ENCODE measurements at regions not wholly inside any gene's neighbourhood (a gene's known extent, or its start where the extent isn't known, plus 50 kb on each side); places are given as distances from the start of the nearest gene placed in this dataset.

- DNase-seq (ENCODE audit: low read depth, low spot score): no peak
Observed at GRCh38 chr2:33785201-33786106, 186.4 kb upstream of the FAM98A start.

- no peak for DNase-seq (ENCODE audit: low read depth, low spot score)
Observed at GRCh38 chr2:33784488-33784887, 185.4 kb upstream of the FAM98A start.

- DNase-seq (ENCODE audit: low read depth, low spot score): no peak
Observed at GRCh38 chr2:33782395-33783230, 183.5 kb upstream of the FAM98A start.

GRCh38 chr2:33777786-33778185, 178.7 kb upstream of the FAM98A start:
- DNase-seq (ENCODE audit: low read depth, low spot score): no peak

DNA sequence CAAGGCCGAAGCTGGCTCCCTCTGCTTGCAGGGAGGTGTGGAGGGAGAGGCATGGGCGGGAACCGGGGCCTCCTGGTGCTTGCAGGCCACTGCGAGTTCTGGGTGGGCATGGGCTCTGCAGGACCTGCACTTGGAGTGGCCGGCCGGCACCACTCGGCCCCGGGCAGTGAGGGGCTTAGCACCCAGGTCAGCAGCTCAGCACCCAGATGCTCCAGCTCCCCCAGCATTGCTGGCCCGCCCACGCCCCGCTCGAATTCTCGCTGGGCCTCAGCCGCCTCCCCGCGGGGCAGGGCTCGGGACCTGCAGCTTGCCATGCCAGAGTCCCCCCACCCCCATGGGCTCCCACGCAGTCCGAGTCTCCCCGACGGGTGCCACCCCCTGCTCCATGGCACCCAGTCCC, 176.2 kb upstream of the FAM98A start:
- DNase-seq (ENCODE audit: low read depth, low spot score): no peak

DNA sequence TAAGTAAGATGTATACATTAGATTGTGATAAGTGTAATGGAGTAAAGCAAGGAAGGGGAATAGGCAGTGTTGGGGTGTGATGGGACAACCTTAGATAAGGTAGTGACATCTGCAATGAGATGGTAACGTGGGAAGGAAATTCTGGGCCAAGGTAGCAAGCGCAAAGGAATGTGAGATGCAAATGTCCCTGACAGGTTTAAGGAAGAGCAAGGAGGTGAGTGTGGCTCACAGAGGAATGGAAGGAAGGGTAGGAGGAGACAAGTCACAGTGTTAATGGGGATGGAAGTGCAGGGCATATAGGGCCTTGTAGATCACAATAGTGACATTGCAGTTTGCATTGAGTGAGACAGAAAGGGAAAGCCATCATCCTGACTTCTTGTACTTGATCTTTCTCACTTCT, 170.9 kb upstream of the FAM98A start:
- no peak for DNase-seq (ENCODE audit: low read depth, low spot score)

DNA sequence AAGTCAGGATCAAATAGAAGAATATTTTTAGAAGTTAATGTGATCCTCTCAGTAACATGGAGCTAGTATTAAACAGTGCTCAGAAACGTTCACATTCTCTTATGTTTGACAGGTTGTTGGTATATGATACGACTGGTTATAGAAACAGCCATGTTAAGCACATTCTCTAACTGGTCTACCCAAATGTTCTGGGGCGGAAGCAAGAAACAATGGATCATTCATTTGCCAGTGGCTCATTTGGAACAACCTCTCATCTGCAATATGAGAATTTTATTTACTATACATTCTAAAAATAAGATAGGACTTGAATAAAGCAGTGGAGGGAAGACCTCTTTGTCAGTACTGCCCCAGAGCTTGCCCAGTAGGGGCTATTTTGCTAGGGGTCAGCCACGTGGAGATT, 167.1 kb upstream of the FAM98A start:
- no peak for DNase-seq (ENCODE audit: low read depth, low spot score)

GRCh38 chr2:33765122-33765521, 166.0 kb upstream of the FAM98A start:
- DNase-seq (ENCODE audit: low read depth, low spot score): no peak

- DNase-seq (ENCODE audit: low read depth, low spot score): no peak
Observed at GRCh38 chr2:33764551-33764950, 165.5 kb upstream of the FAM98A start.

DNA sequence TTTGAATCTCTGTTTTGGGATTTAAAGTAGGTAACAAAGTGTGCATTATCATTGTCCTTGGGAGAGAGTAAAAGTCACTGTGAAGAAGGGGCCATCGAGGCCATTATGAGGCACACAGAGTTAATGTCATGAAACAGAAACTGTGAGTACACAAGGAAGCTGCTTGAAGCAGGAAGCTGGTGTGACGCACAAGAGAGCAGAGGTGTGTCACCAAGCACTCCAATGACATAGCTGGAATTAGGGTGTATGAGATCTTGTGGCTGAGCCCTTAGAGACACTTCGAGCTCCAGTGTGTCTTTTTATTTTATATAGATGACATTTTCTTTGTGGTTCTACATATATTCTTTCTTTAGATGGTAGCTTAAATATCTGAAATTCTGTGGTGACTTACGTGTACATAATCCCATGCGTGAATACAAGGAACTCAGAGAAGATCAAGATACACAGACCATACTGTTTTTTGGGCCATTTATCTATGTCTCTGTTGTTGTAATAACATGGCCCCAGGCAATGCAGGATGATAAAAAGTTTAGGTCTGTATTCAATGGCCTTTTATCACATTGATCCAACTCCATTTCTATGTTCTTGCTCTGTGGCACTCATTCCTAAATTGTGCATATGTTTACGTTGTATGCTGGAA, 164.7 kb upstream of the FAM98A start:
- DNase-seq (ENCODE audit: low read depth, low spot score): no peak

DNA sequence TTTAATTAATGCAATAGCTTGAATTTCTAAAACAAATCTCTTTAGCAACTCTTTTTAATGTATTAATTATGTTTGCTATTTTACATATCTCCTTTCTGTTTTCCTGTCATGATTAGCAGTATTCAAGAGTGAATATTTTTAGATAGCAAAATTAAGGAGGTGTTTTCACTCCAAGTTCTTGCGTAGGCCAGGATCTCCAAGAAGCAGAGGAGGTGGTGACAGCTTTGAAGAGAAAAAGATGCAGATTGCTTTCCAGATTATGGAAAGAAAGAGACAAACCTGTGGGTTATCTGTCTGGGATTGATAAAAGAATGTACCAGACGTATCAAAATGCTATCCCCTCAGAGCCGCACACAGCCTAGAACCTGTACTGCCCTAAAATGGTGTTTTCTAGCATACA, 163.5 kb upstream of the FAM98A start:
- DNase-seq (ENCODE audit: low read depth, low spot score): no peak

DNA sequence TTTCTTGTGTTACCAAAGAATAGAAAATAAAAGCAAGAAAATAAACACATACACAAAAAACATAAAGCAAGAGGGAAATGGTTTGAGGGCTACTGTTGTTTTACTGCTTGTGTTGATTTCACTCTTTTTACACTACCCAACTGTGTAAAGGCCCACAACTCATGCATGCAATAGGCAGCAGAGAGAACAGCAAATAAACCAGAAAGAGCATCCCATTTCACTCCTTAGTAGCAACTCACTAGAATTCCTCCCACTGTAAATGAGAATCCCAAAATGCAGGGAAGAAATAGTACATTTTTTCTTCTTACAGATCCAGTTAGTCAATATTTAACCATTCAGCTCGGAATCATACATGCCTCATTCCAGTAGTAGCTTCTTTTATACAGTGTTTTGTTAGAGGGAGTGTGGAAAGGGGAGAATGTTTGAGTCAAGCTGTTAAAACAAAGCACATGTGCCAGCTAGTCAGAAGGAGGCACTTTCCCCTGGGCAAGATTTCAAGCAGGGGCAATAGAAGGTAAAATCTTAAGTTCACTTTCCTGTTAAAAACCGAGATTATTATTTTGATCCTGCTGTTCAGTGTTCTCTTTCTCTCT, 147.2 kb upstream of the FAM98A start:
- DNase-seq (ENCODE audit: low read depth, low spot score): no peak

- no peak for DNase-seq (ENCODE audit: low read depth, low spot score)
Observed at GRCh38 chr2:33735096-33735495, 136.0 kb upstream of the FAM98A start.

DNA sequence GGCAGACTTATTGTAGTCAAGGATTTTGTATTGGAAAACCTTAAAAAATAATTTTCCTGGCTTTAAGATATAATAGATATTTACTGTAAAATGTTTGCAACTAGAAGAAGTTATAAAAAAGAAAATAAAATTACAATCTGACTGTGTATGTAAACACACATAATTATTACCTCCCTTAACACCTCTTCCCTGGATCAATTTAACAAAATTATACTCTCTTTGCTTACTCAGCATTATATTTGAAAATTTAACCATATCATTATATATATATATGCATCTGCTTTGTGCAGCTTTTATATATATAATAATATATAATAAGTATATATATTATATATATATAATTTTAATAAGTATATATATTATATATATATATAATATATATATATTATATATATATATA, 131.7 kb upstream of the FAM98A start:
- no peak for DNase-seq (ENCODE audit: low read depth, low spot score)

DNA sequence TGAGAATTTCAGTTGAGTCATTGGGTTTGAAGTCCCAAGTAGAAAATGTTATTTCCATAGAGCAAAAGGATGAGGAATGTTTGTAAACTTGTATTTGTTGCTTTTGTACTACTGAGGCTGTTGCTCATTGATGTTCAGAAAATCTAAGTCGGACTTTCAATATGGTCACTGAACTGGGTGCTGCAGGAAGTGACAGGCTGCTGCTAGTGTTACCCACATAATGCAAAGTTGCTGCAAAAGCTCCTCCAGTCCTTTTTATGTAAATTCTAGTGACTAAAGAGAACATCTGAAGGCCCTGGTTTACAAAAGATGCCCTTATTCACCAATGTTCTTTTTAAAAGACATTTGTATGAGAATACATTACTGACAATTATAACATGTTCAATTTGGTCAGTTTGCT, 131.1 kb upstream of the FAM98A start:
- no peak for DNase-seq (ENCODE audit: low read depth, low spot score)

- no peak for DNase-seq (ENCODE audit: low read depth, low spot score)
Observed at GRCh38 chr2:33729353-33729752, 130.3 kb upstream of the FAM98A start.

DNA sequence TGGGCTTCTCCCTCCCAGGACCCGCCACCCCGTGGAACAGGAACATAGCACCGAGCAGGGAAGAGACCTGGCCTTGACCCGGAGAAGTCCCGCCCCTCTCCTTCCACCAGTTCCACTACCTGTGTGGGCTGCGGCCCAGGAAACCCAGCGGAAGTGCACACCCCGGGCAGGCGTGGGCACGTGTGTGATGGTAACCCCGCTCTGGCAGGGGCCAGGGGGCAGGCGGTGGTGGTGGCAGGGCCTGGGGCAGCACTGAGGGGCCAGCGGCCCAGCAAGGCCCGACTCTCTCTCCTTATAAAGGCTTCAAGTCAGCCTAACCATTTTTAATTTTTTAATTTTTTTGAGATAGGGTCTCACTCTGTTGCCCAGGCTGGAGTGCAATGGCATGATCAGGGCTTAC, 129.0 kb upstream of the FAM98A start:
- DNase-seq (ENCODE audit: low read depth, low spot score): no peak

GRCh38 chr2:33727361-33728032, 128.4 kb upstream of the FAM98A start:
- DNase-seq (ENCODE audit: low read depth, low spot score): no peak

DNA sequence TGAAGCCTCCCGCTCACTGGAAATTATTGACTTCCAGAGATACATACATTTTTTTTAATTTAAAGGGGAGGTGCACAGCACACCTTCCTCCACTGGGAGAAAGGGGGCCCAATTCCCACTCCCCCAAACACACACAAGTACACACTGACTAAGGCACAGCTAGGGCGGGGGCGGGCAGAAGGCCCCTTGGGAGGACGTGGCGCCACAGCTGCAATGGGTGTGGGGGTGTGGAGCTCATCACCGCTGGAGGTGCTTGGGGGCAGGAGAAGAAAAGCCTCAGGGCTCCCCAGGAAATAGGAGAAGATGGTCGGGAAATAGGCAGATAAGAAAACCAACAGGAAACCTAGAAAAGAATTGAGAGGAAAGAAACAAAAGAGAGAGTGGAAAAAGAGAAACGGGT, 127.3 kb upstream of the FAM98A start:
- no peak for DNase-seq (ENCODE audit: low read depth, low spot score)

GRCh38 chr2:33723329-33723728, 124.2 kb upstream of the FAM98A start:
- DNase-seq (ENCODE audit: low read depth, low spot score): no peak

DNA sequence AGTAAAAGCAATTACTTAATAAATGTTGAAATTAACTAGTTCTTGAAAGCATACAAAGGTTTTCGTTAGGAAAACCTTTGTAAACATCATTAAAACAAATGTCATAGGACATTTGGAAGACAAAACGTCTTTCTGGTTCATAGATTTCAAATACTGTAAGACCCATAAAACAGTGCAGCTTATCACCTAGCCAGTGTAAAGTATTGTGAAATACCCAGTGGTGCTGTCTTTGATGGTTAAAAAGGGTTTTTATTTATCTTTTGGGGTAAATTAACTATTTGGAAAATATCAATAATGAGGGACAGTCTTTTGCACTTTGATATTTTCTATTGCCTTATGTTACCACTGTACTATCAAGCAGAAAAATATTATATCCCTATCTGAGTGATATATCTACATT, 120.0 kb upstream of the FAM98A start:
- no peak for DNase-seq (ENCODE audit: low read depth, low spot score)

Data from smooth muscle cell of the brain vasculature (primary cell).